ENCODE measurements at regions not wholly inside any gene's neighbourhood (a gene's known extent, or its start where the extent isn't known, plus 50 kb on each side); places are given as distances from the start of the nearest gene placed in this dataset.

- Histone ChIP-seq H3K9me3 (no peaks in the 10 kb centered on the region), H3K36me3 (no peaks in the 10 kb centered on the region), H3K4me3 (no peak overlapping the region), H3K4me1 (no peaks in the 10 kb centered on the region), H3K27me3 (peaks cover 0 to 27% (median 0%) of the 10 kb centered on the region in 9 donors), H3K27ac (no peak overlapping the region)
- intact Hi-C loops (cut with DNase I) = no loop called here
- ATAC-seq (no peak), DNase-seq (no peak)
- TF ChIP-seq POLR2A (IDR thresholded peaks at IDR 0.05) = no peak
- TF ChIP-seq CTCF (IDR thresholded peaks at IDR 0.05) = no peak
- 80 to 93% (median 86%) methylated on average over 6 of the region's 6 CpGs for WGBS, 4 donors
These were observed 291.2 kb downstream of the TEX29 start for GRCh38 chr13:111611651-111612050.

DNA sequence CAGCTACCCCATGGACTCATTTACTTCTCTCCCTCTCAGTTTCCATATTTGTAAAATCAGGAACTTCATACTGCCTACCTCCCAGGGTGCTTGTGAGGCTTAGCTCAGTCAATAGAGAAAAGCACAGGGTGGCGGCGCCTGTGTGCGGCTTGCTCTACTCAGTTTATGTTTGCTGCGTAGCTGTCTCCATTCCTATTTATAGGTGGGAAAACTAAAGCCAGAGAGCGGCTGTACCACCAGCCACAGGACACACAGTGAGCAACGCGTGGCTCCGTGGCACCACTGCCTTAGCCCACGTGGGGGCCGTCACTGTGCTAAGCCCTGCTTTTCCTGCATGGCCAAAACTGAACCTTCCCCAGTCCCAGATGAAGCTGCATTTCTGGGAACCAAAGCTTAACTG is 292.4 kb downstream of the TEX29 start:
- DNase-seq (no peak), ATAC-seq (no peak)
- H3K4me1 ChIP-seq = no peaks in the 10 kb centered on the region
- no peaks in the 10 kb centered on the region for H3K9me3 ChIP-seq
- TF ChIP-seq CTCF (IDR thresholded peaks at IDR 0.05) = no peak
- TF ChIP-seq POLR2A (IDR thresholded peaks at IDR 0.05) = no peak
- H3K27me3 ChIP-seq = peaks cover 0 to 24% (median 0%) of the 10 kb centered on the region in 9 donors
- no peak overlapping the region for H3K27ac ChIP-seq
- H3K36me3 ChIP-seq = no peaks in the 10 kb centered on the region
- 87 to 91% (median 89%) methylated on average over 10 of the region's 10 CpGs for WGBS, 4 donors
- intact Hi-C loops (cut with DNase I) = no loop called here
- H3K4me3 ChIP-seq = no peak overlapping the region

- no peaks in the 10 kb centered on the region for H3K9me3 ChIP-seq
- TF ChIP-seq CTCF (IDR thresholded peaks at IDR 0.05) = no peak
- no peak for TF ChIP-seq POLR2A (IDR thresholded peaks at IDR 0.05)
- H3K36me3 ChIP-seq = no peaks in the 10 kb centered on the region
These were observed 293.6 kb downstream of the TEX29 start for GRCh38 chr13:111614009-111614408.

DNA sequence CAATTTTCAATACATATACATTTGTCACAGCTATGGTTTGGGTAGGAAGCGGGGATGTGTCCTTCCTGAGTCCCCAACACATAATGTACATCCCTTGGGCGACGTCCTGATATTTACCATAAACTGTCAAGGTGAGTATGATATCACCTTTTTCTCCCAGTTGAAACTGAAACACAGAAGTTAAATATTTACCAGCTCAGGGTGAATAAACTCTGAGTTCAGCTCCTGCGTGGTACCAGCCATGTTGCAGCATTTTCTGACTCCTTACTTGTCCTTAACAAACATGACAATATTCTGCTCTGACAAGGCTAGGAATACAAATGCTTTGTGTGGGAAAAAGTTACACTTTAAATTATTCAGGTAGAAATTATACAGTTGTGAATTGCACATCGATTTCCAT is 294.2 kb downstream of the TEX29 start:
- no peaks in the 10 kb centered on the region for H3K36me3 ChIP-seq
- no peaks in the 10 kb centered on the region for H3K4me1 ChIP-seq
- no peak overlapping the region for H3K4me3 ChIP-seq
- WGBS, 4 donors = 78 to 82% (median 81%) methylated on average over 5 of the region's 5 CpGs
- ATAC-seq (no peak), DNase-seq (no peak)
- H3K27ac ChIP-seq = no peak overlapping the region
- no peaks in the 10 kb centered on the region for H3K9me3 ChIP-seq
- no peak for TF ChIP-seq CTCF (IDR thresholded peaks at IDR 0.05)
- no peak for TF ChIP-seq POLR2A (IDR thresholded peaks at IDR 0.05)
- peaks cover 0 to 17% (median 0%) of the 10 kb centered on the region in 9 donors for H3K27me3 ChIP-seq
- intact Hi-C loops (cut with DNase I) = no loop called here

More at GRCh38 chr13:111614009-111614408, 293.6 kb downstream of the TEX29 start:
- intact Hi-C loops (cut with DNase I) = no loop called here
- Histone ChIP-seq H3K4me1 (no peaks in the 10 kb centered on the region), H3K4me3 (no peak overlapping the region), H3K27me3 (peaks cover 0 to 16% (median 0%) of the 10 kb centered on the region in 9 donors), H3K27ac (no peak overlapping the region)
- DNase-seq = no peak
- WGBS, 4 donors = 77 to 84% (median 79%) methylated on average over 7 of the region's 7 CpGs
- no peak for ATAC-seq
